HEK293T (cell line): ENCODE measurements at regions not wholly inside any gene's neighbourhood (a gene's known extent, or its start where the extent isn't known, plus 50 kb on each side); places are given as distances from the start of the nearest gene placed in this dataset.
"Not testable (repeated sequence)": the region's sequence is repeated elsewhere in the genome, so short reads cannot be mapped to it uniquely, and the experiment has no call there.

Experiments used
- ARNT ChIP-seq: fragments of 450-650 bp; IDR thresholded peaks from 2 replicates; pipeline ENCODE4 v1.6.1; 2017; ENCODE audit warnings: mild to moderate bottlenecking
- BHLHE40 ChIP-seq: fragments of 450-650 bp; IDR thresholded peaks from 2 replicates; pipeline ENCODE4 v1.6.1; 2016; ENCODE audit warnings: mild to moderate bottlenecking, moderate library complexity, borderline replicate concordance
- CTBP1 ChIP-seq: fragments of 450-650 bp; IDR thresholded peaks from 2 replicates; pipeline ENCODE4 v1.6.1; 2016; ENCODE audit warnings: borderline replicate concordance
- FOXA1 ChIP-seq: fragments of 450-650 bp; IDR thresholded peaks from 2 replicates; pipeline ENCODE4 v1.6.1; 2016; ENCODE audit warnings: mild to moderate bottlenecking
- FOXK2 ChIP-seq: fragments of 450-650 bp; IDR thresholded peaks from 2 replicates; pipeline ENCODE4 v1.6.1; 2016; ENCODE audit warnings: mild to moderate bottlenecking
- FOXM1 ChIP-seq: fragments of 450-650 bp; IDR thresholded peaks from 2 replicates; pipeline ENCODE4 v1.6.1; 2017; ENCODE audit warnings: mild to moderate bottlenecking, borderline replicate concordance
- HDGF ChIP-seq: fragments of 450-650 bp; IDR thresholded peaks from 2 replicates; pipeline ENCODE4 v1.6.1; 2017; ENCODE audit warnings: antibody characterized with exemption, borderline replicate concordance
- L3MBTL2 ChIP-seq: fragments of 450-650 bp; conservative IDR thresholded peaks from 2 replicates; pipeline ENCODE4 v1.6.1; 2016; ENCODE audit warnings: mild to moderate bottlenecking
- SUZ12 ChIP-seq: fragments of 450-650 bp; IDR thresholded peaks from 2 replicates; pipeline ENCODE4 v1.6.1; 2016; ENCODE audit warnings: mild to moderate bottlenecking
- TARDBP ChIP-seq: fragments of 450-650 bp; IDR thresholded peaks from 2 replicates; pipeline ENCODE4 v1.6.1; 2016
- ZNF384 ChIP-seq: fragments of 450-650 bp; IDR thresholded peaks from 2 replicates; pipeline ENCODE4 v1.6.1; 2016

DNA sequence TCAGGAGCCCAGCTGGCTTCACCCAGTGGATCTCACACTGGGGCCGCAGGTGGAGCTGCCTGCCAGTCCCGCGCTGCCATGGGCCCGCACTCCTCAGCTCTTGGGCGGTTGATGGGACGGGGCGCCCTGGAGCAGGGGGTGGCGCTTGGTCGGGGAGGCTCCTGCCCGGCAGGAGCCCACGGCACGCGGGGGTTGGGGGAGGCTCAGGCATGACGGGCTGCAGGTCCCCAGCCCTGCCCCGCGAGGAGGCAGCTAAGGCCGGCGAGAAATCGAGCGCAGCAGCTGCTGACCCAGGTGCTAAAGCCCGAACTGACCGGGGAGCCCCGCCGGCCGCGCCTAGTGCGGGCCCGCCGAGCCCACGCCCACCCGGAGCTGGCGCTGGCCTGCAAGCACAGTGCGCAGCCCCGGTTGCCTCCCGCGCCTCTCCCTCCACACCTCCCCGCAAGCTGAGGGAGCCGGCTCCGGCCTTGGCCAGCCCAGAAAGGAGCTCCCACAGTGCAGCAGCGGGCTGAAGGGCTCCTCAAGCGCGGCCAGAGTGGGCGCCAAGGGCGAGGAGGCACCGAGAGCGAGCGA, 109.7 kb upstream of the SLC39A10 start:
- TF ChIP-seq FOXA1, CTBP1, BHLHE40, FOXK2, ARNT, L3MBTL2, FOXM1, HDGF, TARDBP, SUZ12, ZNF384: not testable (repeated sequence)
